ENCODE measurements at regions not wholly inside any gene's neighbourhood (a gene's known extent, or its start where the extent isn't known, plus 50 kb on each side); places are given as distances from the start of the nearest gene placed in this dataset.

GRCh38 chr9:580652-581342 is 260.7 kb upstream of the DMRT1 start:
- Histone ChIP-seq H3K4me3 (no peak overlapping the region), H3K4me1 (0 out of 3 replicates have a peak, but pooled peaks cover 6% of the 10 kb centered on the region), H3K27ac (no peak overlapping the region), H3K9me3 (no peaks in the 10 kb centered on the region), H3K4me2 (no peak overlapping the region)
- TF ChIP-seq RNF2 (IDR thresholded peaks at IDR 0.05; ENCODE audit: borderline replicate concordance, low read depth) (no peak), ESRRA (IDR thresholded peaks at IDR 0.05; ENCODE audit: borderline replicate concordance, low read length) (no peak), HMGXB4 (CRISPR knock-in tag; IDR thresholded peaks at IDR 0.05; ENCODE audit: borderline replicate concordance) (no peak), KDM5A (IDR thresholded peaks at IDR 0.05) (no peak), ZFP36 (IDR thresholded peaks at IDR 0.05; ENCODE audit: borderline replicate concordance, partially characterized antibody) (no peak), CBX2 (IDR thresholded peaks at IDR 0.05; ENCODE audit: borderline replicate concordance, low read depth) (no peak), E2F6 (IDR thresholded peaks at IDR 0.05; ENCODE audit: borderline replicate concordance, low read depth) (no peak), NR3C1 (IDR thresholded peaks at IDR 0.05) (no peak), CHD2 (IDR thresholded peaks at IDR 0.05; ENCODE audit: low read length, partially characterized antibody) (no peak)
- no peak for ATAC-seq
- POLR2A ChIA-PET = no interaction called here
- CTCF ChIA-PET = interaction anchor here (0.9 to 1.7 kb wide), 2 partner anchors 12 to 428 kb away, joined by 3 to 4 read pairs; no protein-coding TSS in a partner anchor
- no peak for DNase-seq (ENCODE audit: low read depth in 1 of 2, low spot score in 1 of 2)
- FAIRE-seq = no peak
- WGBS (ENCODE audit: missing lambda C conversion rate) = 93% methylated on average over 21 of the region's 39 CpGs

- ChIA-PET CTCF (interaction anchor here (0.9 to 1.1 kb wide), 2 partner anchors 10 to 427 kb away, joined by 3 read pairs; no protein-coding TSS in a partner anchor), POLR2A (no interaction called here)
- 0 out of 3 replicates have a peak, but pooled peaks cover 6% of the 10 kb centered on the region for H3K4me1 ChIP-seq
- H3K9me3 ChIP-seq = no peaks in the 10 kb centered on the region
- no peak overlapping the region for H3K4me2 ChIP-seq
- ATAC-seq (peak; percentile 90 to 93), FAIRE-seq (no peak), DNase-seq (ENCODE audit: low read depth in 1 of 2, low spot score in 1 of 2) (peak in 1 of 2 experiments; percentile 35)
- H3K27ac ChIP-seq = no peak overlapping the region
- 53% methylated on average over 7 of the region's 7 CpGs for WGBS (ENCODE audit: missing lambda C conversion rate)
- peak; percentile 49 for TF ChIP-seq CTCF (IDR thresholded peaks at IDR 0.05)
- no peak for TF ChIP-seq TP53 (CRISPR knock-in tag; IDR thresholded peaks at IDR 0.05)
- TF ChIP-seq RAD21 (conservative IDR thresholded peaks at IDR 0.05 in 1 of 2, IDR thresholded peaks at IDR 0.05 in 1 of 2) = peak; percentile 38 to 51
- no peak for TF ChIP-seq CHD2 (IDR thresholded peaks at IDR 0.05; ENCODE audit: low read length, partially characterized antibody)
- TF ChIP-seq SMC3 (IDR thresholded peaks at IDR 0.05) = peak; percentile 54
- TF ChIP-seq POLR2A (IDR thresholded peaks at IDR 0.05; ENCODE audit: low read length) = no peak
- H3K4me3 ChIP-seq = no peak overlapping the region
Measured at GRCh38 chr9:581673-582497, 259.6 kb upstream of the DMRT1 start.

GRCh38 chr9:582775-583174 is 258.7 kb upstream of the DMRT1 start:
- DNase-seq (ENCODE audit: low read depth in 1 of 2, low spot score in 1 of 2) (no peak), ATAC-seq (no peak), FAIRE-seq (no peak)
- CTCF ChIA-PET = interaction anchor here (1.1 kb wide), 1 partner anchor 11 kb away, joined by 3 read pairs; no protein-coding TSS in a partner anchor
- Histone ChIP-seq H3K4me3 (no peak overlapping the region), H3K4me1 (0 out of 3 replicates have a peak, but pooled peaks cover 6% of the 10 kb centered on the region), H3K9me3 (no peaks in the 10 kb centered on the region), H3K4me2 (no peak overlapping the region), H3K27ac (no peak overlapping the region)
- POLR2A ChIA-PET = interaction anchor here (0.5 kb wide), 1 partner anchor 191 kb away, joined by 3 read pairs; no protein-coding TSS in a partner anchor
- 88% methylated on average over 3 of the region's 3 CpGs for WGBS (ENCODE audit: missing lambda C conversion rate)
- TF ChIP-seq HDAC2 (IDR thresholded peaks at IDR 0.05) (no peak), TFCP2L1 (CRISPR knock-in tag; IDR thresholded peaks at IDR 0.05) (no peak), EP300 (IDR thresholded peaks at IDR 0.05) (no peak), KDM5A (IDR thresholded peaks at IDR 0.05) (no peak), SMC3 (IDR thresholded peaks at IDR 0.05) (no peak), CBX8 (IDR thresholded peaks at IDR 0.05) (no peak), HEYL (CRISPR knock-in tag; IDR thresholded peaks at IDR 0.05) (no peak), CHD4 (IDR thresholded peaks at IDR 0.05; ENCODE audit: borderline replicate concordance) (no peak), CEBPB (IDR thresholded peaks at IDR 0.05) (no peak), POLR2A (IDR thresholded peaks at IDR 0.05; ENCODE audit: low read length) (no peak), ZSCAN20 (CRISPR knock-in tag; IDR thresholded peaks at IDR 0.05) (no peak), ATOH8 (CRISPR knock-in tag; IDR thresholded peaks at IDR 0.05; ENCODE audit: low read depth) (no peak), ELK1 (IDR thresholded peaks at IDR 0.05; ENCODE audit: low read depth, low read length) (no peak), FOXS1 (CRISPR knock-in tag; IDR thresholded peaks at IDR 0.05) (no peak), POLR2AphosphoS2 (conservative IDR thresholded peaks at IDR 0.05; ENCODE audit: low read length) (no peak)

Data from A549 (cell line).